Neural crest cell (in vitro differentiated cells): ENCODE measurements at regions not wholly inside any gene's neighbourhood (a gene's known extent, or its start where the extent isn't known, plus 50 kb on each side); places are given as distances from the start of the nearest gene placed in this dataset.

Experiments
- DNase-seq: peaks from one replicate; pipeline ENCODE4 v3.0.0; 2021; ENCODE audit warnings: low read depth, mixed read lengths, low spot score
- H3K27ac Mint-ChIP-seq: one replicate; pipeline ENCODE4 v1.8.0; 2021; ENCODE audit warnings: mild to moderate bottlenecking, mixed read lengths; ENCODE audit not compliant: unreplicated experiment
- H3K27me3 Mint-ChIP-seq: 2 replicates; pipeline ENCODE4 v1.8.0; 2021; ENCODE audit warnings: low read depth, mild to moderate bottlenecking, mixed read lengths
- H3K36me3 Mint-ChIP-seq: 2 replicates; pipeline ENCODE4 v1.8.0; 2021; ENCODE audit warnings: low read depth, mild to moderate bottlenecking, mixed read lengths
- H3K4me1 Mint-ChIP-seq: 2 replicates; pipeline ENCODE4 v1.8.0; 2021; ENCODE audit warnings: mixed read lengths
- H3K4me3 Mint-ChIP-seq: one replicate; pipeline ENCODE4 v1.8.0; 2021; ENCODE audit warnings: mild to moderate bottlenecking, mixed read lengths
- H3K9me3 Mint-ChIP-seq: 2 replicates; pipeline ENCODE4 v1.8.0; 2021; ENCODE audit warnings: mixed read lengths
- CTCF ChIP-seq: fragments of 200-600 bp; sonication (generic); conservative IDR thresholded peaks from 2 replicates; pipeline ENCODE4 v1.5.0; 2021; ENCODE audit warnings: antibody characterized with exemption, mild to moderate bottlenecking

DNA sequence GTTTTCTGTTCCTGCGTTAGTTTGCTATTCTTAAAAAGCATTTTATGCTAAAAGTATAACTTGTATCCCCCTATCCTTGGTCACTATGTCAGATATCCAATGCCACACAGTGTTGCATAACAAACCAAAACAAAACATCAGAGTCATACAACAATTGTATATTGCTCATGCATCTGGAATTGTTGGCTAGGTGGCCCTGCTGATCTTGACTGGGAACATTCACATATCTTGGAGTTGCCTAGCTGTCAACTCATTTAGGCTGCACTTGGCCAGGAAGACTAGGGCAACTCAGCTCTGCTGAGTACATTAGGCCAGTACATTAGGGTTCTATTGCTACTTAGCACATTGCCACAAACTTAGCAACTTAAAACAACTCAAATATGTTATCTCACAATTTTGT is 706.5 kb upstream of the UBE2E2 start:
- no peak for DNase-seq
- Mint-ChIP-seq H3K36me3 (no peaks in the 10 kb centered on the region), H3K27me3 (no peaks in the 10 kb centered on the region), H3K4me3 (no peak overlapping the region), H3K27ac (no peak overlapping the region), H3K9me3 (no peaks in the 10 kb centered on the region), H3K4me1 (no peaks in the 10 kb centered on the region)
- no peak for TF ChIP-seq CTCF

DNA sequence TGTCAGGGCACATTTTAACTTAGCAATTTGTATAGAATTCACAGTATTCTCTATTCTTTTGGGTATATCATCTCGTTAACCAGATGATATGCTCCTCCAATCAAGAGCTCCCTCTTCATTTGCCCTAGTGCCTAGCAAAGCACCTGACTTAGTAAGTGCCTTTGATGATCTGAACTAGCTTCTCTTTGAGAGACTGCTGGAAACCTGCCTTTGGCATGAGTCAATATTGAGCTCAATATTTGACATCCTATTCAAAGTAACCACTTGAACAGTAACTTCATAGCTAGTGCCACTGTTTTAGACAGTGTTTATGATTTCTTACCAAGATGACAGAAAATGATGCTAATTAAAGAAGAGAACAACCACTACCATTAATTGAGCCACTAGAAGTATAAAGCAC is 696.3 kb upstream of the UBE2E2 start:
- Mint-ChIP-seq H3K27me3 (peaks cover 3% of the 10 kb centered on the region), H3K36me3 (no peaks in the 10 kb centered on the region), H3K9me3 (peaks cover 3% of the 10 kb centered on the region), H3K4me1 (no peaks in the 10 kb centered on the region), H3K27ac (no peak overlapping the region), H3K4me3 (no peak overlapping the region)
- TF ChIP-seq CTCF: no peak
- DNase-seq: no peak

- no peak for TF ChIP-seq CTCF
- Mint-ChIP-seq H3K36me3 (no peaks in the 10 kb centered on the region), H3K9me3 (peaks cover 3% of the 10 kb centered on the region), H3K4me3 (no peak overlapping the region), H3K27ac (no peak overlapping the region), H3K27me3 (no peaks in the 10 kb centered on the region), H3K4me1 (no peaks in the 10 kb centered on the region)
- no peak for DNase-seq
Observed at GRCh38 chr3:22507709-22508108, 695.4 kb upstream of the UBE2E2 start.

DNA sequence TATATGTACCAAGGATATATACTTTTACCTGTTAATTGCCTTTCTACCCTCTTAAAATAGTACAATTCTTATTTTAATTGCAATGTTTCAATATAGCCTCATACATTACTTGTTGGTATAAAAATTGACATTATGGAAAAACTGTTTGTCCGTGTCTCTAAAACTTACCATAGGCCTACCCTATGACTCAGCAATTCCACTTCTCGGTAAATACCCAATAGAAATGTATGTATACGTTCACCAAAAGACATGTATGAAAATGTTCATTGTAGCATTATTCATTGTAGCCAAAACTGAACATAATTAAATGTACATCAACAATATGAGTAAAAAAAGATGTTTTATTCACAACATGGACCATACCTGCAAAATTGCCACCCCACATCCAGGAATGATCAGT is 679.2 kb upstream of the UBE2E2 start:
- no peak for TF ChIP-seq CTCF
- H3K4me1 Mint-ChIP-seq: no peaks in the 10 kb centered on the region
- DNase-seq: no peak
- peaks cover 7% of the 10 kb centered on the region for H3K9me3 Mint-ChIP-seq
- H3K27ac Mint-ChIP-seq: no peak overlapping the region
- no peaks in the 10 kb centered on the region for H3K27me3 Mint-ChIP-seq
- no peaks in the 10 kb centered on the region for H3K36me3 Mint-ChIP-seq
- no peak overlapping the region for H3K4me3 Mint-ChIP-seq

DNA sequence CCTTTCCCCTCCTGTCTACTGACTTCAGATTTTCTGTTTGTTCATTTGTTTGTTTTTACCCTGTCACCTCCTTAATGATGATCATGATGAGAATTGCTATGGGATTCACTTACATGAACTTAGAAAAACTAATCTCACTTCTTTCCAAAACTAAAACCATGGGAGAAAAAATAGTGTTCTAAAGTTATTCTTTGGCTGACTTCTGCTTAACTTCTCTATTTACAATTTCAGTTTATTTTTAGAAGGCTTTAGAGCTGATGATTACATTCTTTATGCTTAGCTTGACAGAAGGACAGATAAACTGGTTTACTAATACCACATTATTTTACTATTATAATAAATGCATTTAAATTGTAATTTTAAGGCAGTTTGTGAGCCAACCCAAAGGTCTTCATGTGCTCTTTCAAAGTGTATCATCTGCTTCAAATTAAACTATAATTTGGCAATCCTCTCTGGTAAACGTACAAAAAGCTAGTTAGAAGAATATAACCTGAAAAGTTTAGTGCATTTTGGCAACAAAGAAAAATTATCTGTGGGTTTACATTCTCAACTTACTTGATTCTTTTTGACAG is 676.8 kb upstream of the UBE2E2 start:
- DNase-seq: no peak
- Mint-ChIP-seq H3K4me3 (no peak overlapping the region), H3K27me3 (no peaks in the 10 kb centered on the region), H3K27ac (no peak overlapping the region), H3K9me3 (peaks cover 8% of the 10 kb centered on the region), H3K36me3 (no peaks in the 10 kb centered on the region), H3K4me1 (no peaks in the 10 kb centered on the region)
- no peak for TF ChIP-seq CTCF

- TF ChIP-seq CTCF: no peak
- DNase-seq: no peak
- Mint-ChIP-seq H3K4me3 (no peak overlapping the region), H3K9me3 (no peaks in the 10 kb centered on the region), H3K27ac (no peak overlapping the region), H3K27me3 (no peaks in the 10 kb centered on the region), H3K36me3 (no peaks in the 10 kb centered on the region), H3K4me1 (no peaks in the 10 kb centered on the region)
Observed at GRCh38 chr3:22536541-22536940, 666.6 kb upstream of the UBE2E2 start.
